ENCODE measurements at regions not wholly inside any gene's neighbourhood (a gene's known extent, or its start where the extent isn't known, plus 50 kb on each side); places are given as distances from the start of the nearest gene placed in this dataset.

DNA sequence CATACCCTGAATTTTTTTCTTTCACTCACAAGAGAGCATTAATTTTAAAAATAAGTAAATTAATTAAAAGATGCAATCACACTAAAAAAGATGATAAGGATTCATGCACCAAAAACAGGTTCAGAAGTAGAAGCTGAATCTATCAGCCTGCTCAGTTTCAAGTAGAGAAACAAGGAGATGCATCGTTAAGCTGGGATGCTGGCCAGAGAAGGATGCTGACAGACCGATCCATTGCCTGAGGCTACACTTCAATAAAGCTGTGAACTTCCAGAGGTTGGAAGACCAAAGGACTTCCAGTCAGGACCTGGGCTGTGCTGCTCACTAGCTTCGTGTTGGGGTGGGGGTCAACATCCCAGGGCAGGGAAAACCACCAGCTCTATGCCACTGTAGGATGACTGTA, 457.7 kb downstream of the EFNA5 start:
- Mint-ChIP-seq H3K4me1 (no peaks in the 10 kb centered on the region), H3K4me3 (no peak overlapping the region), H3K27me3 (ENCODE audit: low read depth) (no peaks in the 10 kb centered on the region), H3K27ac (no peak overlapping the region), H3K9me3 (no peaks in the 10 kb centered on the region), H3K36me3 (ENCODE audit: insufficient read depth in 1 of 3, low read depth in 3 of 3) (no peaks in the 10 kb centered on the region)
- Histone ChIP-seq H2BK20ac (ENCODE audit: low read depth, low read length, poor library complexity, severe bottlenecking) (no peak overlapping the region), H2AK5ac (ENCODE audit: insufficient read length, low read length) (no peak overlapping the region), H4K20me1 (ENCODE audit: control insufficient read depth, insufficient read depth, insufficient read length) (no peaks in the 10 kb centered on the region), H2AFZ (ENCODE audit: low read length) (no peak overlapping the region), H4K91ac (ENCODE audit: insufficient read length, low read depth, low read length) (no peak overlapping the region), H3K4me2 (ENCODE audit: insufficient read depth, insufficient read length, low read length) (no peak overlapping the region), H3K23ac (ENCODE audit: insufficient read length, low read depth, low read length) (no peak overlapping the region), H3K18ac (ENCODE audit: insufficient read length, low read depth, low read length) (no peak overlapping the region), H3K27me3 (ENCODE audit: insufficient read depth, low read length) (no peaks in the 10 kb centered on the region), H3T11ph (ENCODE audit: low read length) (no peak overlapping the region), H4K5ac (ENCODE audit: insufficient read length, low read depth, low read length) (no peak overlapping the region), H4K8ac (replicated peaks; ENCODE audit: insufficient read length, low read depth, low read length) (no peak overlapping the region), H2BK120ac (ENCODE audit: low read depth, low read length, poor library complexity, severe bottlenecking) (no peak overlapping the region), H2BK5ac (ENCODE audit: insufficient read length, low read length) (no peak overlapping the region), H3K79me1 (ENCODE audit: insufficient read depth, low read depth, low read length, poor library complexity, severe bottlenecking) (no peaks in the 10 kb centered on the region), H3K14ac (ENCODE audit: insufficient read depth, low read length) (no peak overlapping the region), H2BK12ac (ENCODE audit: insufficient read length, low read depth, low read length) (no peak overlapping the region), H3K23me2 (ENCODE audit: insufficient read length, low read depth, low read length, poor library complexity, severe bottlenecking) (no peaks in the 10 kb centered on the region), H3K9ac (ENCODE audit: extremely low read depth, insufficient read length, low read length) (no peak overlapping the region), H3K27ac (ENCODE audit: insufficient read length, low read depth, low read length) (no peak overlapping the region), H3K56ac (ENCODE audit: insufficient read length, low read depth, low read length) (no peak overlapping the region), H2BK15ac (ENCODE audit: low read depth, low read length) (no peak overlapping the region), H3K4ac (ENCODE audit: low read depth, low read length) (no peak overlapping the region), H3K79me2 (ENCODE audit: insufficient read depth, low read length) (no peaks in the 10 kb centered on the region), H3K4me1 (ENCODE audit: insufficient read depth, low read length) (no peaks in the 10 kb centered on the region), H3K9me3 (ENCODE audit: control insufficient read depth, low read depth, low read length) (no peaks in the 10 kb centered on the region)
- TF ChIP-seq, protein P1, sequence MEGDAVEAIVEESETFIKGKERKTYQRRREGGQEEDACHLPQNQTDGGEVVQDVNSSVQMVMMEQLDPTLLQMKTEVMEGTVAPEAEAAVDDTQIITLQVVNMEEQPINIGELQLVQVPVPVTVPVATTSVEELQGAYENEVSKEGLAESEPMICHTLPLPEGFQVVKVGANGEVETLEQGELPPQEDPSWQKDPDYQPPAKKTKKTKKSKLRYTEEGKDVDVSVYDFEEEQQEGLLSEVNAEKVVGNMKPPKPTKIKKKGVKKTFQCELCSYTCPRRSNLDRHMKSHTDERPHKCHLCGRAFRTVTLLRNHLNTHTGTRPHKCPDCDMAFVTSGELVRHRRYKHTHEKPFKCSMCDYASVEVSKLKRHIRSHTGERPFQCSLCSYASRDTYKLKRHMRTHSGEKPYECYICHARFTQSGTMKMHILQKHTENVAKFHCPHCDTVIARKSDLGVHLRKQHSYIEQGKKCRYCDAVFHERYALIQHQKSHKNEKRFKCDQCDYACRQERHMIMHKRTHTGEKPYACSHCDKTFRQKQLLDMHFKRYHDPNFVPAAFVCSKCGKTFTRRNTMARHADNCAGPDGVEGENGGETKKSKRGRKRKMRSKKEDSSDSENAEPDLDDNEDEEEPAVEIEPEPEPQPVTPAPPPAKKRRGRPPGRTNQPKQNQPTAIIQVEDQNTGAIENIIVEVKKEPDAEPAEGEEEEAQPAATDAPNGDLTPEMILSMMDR (conservative IDR thresholded peaks at IDR 0.05), result no peak
- DNase-seq, result no peak
- WGBS (ENCODE audit: extremely low coverage, insufficient read length, low lambda C conversion rate), result no CpG with 5 or more reads among the region's 3 CpGs
